GM19455 (cell line): ENCODE measurements at regions not wholly inside any gene's neighbourhood (a gene's known extent, or its start where the extent isn't known, plus 50 kb on each side); places are given as distances from the start of the nearest gene placed in this dataset.
"Not testable (repeated sequence)": the region's sequence is repeated elsewhere in the genome, so short reads cannot be mapped to it uniquely, and the experiment has no call there.

Source experiments
- ATAC-seq: cut with Tn5 transposase; IDR thresholded peaks from one replicate; pipeline ENCODE4 v1.9.1; 2021; ENCODE audit not compliant: unreplicated experiment

DNA sequence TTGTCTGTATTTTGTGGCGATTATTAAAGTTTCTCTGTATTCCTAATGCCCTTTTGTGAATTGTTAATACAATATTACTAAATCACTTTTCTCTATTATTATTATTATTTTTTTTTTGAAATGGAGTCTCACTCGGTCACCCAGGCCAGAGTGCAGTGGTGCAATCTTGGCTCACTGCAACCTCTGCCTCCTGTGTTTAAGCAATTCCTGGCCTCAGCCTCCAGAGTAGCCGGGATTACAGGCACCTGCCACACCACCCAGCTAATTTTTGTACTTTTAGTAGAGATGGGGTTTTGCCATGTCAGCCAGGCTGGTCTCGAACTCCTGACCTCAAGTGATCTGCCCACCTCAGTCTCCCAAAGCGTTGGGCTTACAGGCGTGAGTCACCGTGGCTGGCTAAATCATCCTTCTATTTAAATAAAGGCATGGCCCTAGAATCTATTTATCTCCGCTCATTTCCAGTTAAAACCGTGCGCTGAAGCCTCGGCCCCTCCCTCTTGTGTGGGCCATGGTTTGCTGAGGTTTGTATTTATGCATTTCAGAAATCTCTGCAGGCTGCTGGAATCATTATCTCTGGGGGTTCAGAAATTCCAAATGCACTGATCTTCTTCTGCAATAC lies 1136.4 kb upstream of the TMEM132C start:
- ATAC-seq = no peak

DNA sequence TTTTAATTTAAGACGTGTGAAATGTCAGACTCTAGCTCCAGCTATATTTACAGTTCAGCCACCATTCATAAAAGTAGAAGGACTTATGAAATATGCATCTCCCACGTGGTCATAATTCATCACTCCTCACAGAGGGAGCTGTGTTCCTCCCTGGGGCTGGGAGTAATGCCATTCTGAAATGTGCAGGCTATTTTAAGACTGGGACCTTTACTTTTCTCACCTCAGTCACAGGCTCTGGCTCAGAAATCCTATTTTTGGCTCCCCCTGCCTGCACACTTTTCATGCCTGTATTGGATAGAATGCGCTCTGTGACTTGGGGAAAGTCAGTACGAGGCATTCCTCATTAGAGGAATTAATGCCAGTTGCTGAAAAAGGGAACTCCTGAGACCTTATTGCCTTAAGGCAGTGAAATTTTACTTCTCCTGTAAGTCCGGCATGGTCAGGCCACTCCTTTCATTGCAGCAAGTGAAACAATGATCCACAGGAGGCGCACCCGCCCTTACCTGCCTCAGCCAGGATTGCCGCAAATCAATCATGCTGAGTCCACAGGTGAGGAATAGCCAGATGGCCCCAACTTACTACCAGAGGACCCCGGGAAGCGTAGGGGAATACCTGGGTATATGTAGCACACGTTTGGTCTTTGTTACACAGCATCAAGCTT lies 1133.2 kb upstream of the TMEM132C start:
- ATAC-seq = no peak

DNA sequence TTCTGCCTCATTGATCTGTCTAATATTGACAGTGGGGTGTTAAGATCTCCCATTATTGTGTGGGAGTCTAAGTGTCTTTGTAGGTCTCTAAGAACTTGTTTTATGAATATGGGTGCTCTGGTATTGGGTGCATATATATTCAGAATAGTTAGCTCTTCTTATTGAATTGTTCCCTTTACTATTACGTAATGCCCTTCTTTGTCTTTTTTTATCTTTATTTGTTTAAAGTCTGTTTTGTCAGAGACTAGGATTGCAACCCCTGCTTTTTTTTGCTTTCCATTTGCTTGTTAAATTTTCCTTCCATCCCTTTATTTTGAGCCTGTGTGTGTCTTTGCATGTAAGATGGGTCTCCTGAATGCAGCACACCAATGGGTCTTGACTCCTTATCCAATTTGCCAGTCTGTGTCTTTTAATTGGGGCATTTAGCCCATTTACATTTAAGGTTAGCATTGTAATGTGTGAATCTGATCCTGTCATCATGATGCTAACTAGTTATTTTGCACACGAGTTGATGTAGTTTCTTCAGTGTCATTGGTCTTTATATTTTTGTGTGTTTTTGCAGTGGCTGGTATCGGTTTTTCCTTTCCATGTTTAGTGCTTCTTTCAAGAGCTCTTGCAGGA lies 1126.0 kb upstream of the TMEM132C start:
- not testable (repeated sequence) for ATAC-seq

DNA sequence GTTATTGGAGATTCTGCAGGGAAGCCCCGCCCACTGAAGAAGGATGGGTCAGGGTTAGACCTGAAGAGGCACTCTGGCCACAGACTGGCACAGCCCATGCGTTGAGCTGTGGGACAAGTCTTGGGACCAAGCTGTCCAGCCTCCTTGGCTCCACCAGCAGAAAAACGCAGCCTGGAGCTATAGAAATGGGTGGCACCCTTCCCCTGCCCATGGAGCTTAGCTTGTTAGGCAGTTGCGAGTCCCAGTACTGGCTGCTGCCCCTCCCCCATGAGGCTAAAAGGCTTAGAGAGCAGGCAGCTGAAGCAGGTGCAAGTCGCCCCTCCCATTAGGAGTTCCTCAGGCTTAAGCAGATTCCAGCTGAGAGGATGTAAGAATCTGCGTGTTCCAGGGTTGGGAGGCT lies 1124.0 kb upstream of the TMEM132C start:
- no peak for ATAC-seq

DNA sequence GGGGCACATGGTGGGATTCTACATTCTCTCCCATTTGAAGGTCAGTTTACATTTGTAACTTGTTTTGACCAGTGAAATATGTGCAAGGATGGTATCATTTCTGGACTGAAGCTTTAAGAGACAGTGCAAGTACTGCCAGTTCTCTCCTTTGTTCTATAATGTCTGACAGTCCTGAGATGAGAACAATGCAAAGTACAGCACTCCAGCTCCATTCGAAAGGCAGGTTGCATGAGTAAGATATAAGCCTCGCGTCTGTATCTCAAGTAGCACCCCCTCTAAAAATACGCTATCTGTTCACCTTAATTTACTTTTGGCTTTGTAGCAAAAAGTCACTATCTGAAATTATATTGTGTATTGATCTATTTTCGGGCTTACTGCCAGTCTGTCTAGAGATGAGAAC lies 1122.2 kb upstream of the TMEM132C start:
- no peak for ATAC-seq

DNA sequence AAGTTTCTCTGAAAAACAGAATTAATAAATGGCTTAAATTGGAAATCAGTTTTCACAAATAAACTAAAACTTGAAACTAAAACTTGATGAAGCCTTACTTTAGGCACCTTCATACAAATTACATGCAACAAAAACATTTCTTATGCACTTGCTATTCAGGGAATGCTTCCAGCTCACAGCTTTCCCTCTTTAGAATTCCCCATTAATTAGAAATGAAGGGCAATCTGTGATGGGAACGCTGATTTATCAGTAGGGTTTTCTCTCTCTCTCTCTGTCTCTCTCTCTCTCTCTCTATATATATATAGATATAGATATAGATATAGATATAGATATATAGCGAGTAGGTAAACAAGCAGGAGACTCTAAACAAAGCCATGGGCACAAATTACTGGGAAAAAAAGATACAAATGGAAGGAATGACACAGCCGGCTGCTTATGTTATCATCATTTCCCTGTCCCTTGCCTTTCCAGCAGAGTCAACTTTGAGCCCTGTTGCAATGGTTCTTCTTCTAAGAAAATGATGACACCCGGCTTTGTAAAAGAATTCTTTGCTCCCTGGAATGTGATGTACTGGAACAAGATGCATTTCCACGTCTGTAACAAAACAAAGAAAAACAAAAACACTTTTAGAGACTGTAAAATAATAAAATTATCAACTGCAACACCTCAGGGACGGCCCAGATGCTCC lies 1121.6 kb upstream of the TMEM132C start:
- no peak for ATAC-seq

DNA sequence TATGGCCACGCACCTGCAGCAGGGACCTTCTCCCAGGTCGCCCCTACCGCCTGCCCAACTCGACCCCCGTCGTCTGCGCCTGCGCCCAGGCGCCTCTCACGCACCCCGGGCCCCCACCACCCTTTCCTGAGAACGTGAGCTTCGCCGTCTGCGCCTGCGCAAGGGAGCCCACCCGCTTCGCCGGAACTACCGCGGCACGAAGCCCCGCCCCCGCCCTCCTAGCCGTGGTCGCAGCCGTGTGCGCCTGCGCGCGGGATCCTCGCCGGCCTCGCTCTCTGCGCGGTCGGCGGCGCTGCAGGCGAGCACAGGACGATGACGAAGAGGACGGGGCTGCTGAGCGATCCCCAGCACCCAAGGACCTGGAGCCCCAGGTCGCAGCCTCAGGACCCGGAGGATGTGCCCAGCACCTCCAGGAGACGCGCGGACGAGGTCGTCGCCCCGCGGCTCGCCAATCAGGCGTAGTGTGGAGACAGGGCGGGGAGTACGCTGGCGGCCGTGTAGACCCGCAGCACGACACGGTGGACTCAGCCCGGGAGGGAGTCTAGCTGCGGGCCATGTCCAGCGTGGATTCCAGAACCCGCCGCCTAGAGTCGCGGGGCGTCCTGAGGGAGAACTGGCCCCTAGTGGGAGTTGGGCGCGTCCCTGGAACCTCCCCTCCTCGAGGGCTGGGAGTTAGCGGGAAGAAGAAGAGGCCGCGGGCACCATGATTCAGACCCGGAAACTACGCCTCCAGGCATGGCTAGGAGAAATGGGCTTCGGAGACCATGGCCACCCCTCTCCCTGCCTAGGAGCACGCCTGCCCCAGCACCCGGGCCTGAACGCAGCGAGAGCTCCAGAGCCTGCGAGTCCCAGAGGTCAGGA lies 1120.8 kb upstream of the TMEM132C start:
- no peak for ATAC-seq

DNA sequence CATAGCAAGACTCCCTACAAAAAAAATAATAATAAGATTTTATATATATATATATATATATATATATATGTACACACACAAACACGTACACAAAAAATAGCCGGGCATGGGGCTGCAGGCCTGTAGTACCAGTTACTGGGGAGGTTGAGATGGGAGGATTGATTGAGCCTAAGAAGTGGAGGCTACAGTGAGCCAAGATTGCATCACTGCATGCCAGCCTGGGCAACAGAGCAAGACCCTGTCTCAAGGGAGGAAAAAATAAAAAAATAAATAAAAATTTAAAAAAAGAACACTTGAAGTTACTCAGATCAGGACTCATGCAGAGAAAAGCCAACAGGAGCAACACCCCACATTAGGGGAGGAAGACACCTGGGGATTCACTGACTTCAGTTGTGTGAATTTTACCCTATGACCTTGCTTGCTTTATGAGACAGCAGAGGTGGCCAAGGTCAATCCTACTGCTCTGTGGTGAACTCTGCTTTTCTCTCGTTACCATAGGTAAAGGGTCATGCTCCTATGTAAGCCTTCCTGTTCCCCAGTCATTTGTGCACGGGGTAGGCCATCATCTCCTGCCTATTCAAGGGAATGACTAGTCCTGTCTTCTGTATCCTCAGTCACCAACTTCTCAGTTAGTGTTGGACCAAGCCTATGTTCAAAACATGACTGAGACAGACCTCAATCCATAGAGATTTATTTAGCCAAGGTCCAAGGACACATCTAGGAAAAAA lies 1119.8 kb upstream of the TMEM132C start:
- no peak for ATAC-seq

DNA sequence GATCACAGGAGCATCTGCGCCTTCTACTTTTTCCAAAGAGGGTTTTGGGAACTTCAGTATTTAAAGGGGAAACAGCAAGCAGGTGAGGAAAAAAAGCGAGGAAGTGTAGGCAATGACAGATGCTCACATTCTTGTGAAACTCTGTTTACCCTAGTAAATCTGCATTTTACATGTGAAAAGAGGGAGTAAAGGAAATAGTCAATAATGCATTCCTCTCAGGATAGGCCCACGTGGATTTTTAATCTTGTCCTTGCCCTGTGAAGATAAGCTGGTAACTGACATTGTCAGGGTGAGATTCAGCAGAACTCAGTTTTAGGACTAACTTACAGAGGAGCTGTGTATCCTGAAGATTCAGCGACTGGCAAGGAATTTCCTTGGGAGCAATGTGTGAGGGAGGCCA lies 1119.2 kb upstream of the TMEM132C start:
- no peak for ATAC-seq

DNA sequence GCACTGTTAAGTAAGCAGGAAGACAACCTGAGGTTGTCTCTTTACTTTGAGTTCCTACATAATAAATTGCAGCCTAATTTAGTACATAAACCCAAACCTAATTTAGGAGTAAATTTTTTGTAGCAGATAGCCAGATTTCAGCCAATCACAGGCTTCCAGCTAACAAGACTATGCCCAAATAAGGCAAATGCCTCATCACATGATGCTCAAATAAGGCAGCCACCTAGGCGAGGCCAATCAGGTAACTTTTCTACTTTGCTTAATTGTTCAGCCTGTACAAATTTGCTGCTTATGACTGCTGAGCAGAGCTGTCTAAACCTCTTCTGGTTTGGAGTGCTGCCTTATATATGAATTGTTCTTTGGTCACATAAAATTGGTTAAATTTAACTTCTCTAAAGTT lies 1118.7 kb upstream of the TMEM132C start:
- ATAC-seq = no peak

DNA sequence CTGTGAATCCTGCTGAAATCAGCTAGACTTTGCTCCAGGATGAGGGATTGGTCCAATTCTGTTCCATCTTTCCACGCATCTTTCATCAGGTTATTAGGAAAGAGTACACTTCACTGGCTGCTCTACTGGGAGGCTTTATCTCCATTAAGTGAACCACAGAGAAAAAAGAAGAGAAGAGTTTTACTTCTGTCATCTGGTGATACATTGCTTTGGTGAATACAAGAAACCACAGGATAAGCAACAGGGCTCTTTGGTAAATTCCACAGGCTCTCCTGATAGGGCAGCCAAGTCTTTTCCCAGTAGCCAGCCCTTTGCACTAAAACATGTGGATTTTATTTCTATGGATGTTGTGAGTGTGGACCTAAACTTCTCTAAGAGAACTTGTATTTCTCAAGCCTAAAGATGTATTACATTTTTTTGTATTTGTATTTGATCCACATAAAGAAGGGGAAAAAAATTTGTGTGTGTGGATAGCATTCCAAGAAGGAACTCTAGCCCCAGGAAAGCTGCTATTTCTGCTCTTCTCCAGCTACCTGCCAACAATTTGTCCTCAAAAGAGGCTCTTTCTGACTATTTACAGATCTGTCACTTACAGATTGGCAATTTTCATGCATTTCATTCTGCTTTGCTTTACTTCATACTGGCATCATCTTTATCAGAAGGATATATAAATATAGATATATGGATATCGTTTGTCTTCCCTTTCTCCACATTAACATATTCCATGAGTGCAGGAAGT lies 1117.6 kb upstream of the TMEM132C start:
- no peak for ATAC-seq

DNA sequence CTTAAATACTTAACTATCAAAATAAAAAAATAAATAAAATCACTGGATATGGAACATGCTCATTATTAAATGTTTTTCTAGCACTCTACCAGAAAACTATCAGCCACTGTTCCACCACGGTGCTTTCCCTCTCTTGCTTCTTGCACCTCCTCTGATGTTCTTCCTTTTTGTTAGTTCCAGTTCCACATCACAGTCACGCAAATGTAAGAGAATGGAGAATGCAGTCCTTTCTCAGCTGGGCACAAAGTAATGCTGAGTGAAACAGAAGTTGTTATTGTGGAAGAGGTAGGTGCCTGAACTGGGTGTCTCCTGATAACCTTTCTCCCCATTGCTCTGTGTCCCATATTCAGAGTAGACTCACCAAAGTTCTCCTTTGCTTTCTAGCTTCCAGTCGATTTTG lies 1116.9 kb upstream of the TMEM132C start:
- ATAC-seq = no peak

DNA sequence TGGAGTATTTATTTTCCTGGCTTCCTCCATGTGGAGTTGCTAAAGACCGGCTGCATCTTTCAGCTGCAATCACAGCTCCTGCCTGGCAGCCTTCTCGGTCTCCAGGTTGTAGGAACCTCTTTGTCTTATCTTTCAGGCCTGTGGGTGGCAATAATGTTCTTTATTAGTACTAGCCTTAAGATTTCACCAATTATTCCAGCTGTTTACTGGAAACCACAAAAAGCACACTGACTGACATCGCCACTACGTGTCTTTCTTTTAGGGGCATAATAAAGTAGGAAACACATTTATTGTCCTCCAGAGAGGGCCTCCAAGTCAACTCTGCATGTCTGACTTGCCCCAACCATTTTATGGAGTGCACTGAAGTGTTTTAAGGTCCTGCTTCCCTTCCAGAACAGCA lies 1116.5 kb upstream of the TMEM132C start:
- ATAC-seq = no peak

DNA sequence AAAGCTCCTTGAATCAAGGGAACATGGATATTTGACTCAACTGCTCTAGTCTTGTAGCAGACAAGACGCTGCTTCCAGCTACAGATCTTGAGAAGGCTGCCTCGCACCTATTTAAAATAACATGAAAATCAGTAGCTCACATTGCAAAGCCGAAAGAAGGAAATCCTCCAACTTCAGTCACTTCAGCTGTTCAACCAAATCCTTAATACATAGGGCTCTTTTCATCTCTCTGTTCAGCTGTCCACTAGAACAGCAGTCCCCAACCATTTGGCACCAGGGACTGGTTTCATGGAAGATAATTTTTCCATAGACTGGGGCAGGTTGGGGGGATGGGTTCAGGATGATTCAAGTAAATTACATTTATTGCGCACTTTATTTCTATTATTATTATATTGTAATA lies 1116.0 kb upstream of the TMEM132C start:
- ATAC-seq = no peak

DNA sequence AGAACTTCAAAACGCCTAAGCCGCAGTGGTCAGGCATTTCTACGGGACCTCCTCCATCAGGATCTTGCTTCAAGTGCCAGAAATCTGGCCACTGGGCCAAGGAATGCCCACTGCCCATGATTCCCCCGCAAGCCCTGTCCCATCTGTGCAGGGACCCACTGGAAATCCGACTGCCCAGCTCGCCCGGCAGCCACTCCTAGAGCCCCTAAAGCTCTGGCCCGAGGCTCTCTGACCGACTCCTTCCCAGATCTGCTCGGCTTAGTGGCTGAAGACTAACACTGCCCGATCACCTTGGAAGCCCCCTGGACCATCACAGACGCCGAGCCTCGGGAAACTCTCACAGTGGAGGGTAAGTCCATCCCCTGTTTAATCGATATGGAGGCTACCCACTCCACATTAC lies 1113.0 kb upstream of the TMEM132C start:
- ATAC-seq = no peak

DNA sequence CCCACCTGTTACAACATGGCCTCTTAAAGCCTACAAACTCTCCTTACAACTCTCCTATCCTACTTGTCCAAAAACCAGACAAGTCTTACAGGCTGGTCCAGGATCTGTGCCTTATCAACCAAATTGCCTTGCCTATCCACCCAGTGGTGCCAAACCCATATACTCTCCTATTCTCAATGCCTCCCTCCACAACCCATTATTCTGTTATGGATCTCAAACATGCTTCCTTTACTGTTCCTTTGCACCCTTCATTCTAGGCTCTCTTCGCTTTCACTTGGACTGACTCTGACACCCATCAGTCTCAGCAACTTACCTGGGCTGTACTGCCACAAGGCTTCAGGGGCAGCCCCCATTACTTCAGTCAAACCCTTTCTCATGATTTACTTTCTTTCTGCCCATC lies 1112.1 kb upstream of the TMEM132C start:
- ATAC-seq = not testable (repeated sequence)

DNA sequence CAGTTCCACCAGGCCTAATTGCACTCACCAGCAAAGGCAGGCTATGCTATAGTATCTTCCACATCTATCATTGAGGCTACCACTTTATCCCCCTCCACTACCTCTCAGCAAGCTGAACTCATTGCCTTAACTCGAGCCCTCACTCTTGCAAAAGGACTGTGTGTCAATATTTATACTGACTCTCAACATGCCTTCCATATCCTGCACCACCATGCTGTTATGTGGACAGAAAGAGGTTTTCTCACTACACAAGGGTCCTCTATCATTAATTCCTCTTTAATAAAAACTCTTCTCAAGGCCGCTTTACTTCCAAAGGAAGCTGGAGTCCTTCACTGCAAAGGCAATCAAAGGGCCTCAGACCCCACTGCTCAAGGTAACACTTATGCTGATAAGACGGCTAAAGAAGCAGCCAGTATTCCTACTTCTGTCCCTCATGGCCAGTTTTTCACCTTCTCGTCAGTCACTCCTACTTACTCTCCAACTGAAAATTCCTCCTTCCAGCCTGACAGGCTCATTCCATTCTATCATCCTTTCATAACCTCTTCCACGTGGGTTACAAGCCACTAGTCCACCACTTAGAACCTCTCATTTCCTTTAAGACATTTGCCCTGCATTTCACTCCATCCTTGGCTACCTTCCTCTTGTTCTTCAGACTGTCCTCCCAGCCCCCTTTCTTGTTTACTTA lies 1110.9 kb upstream of the TMEM132C start:
- ATAC-seq = not testable (repeated sequence)

DNA sequence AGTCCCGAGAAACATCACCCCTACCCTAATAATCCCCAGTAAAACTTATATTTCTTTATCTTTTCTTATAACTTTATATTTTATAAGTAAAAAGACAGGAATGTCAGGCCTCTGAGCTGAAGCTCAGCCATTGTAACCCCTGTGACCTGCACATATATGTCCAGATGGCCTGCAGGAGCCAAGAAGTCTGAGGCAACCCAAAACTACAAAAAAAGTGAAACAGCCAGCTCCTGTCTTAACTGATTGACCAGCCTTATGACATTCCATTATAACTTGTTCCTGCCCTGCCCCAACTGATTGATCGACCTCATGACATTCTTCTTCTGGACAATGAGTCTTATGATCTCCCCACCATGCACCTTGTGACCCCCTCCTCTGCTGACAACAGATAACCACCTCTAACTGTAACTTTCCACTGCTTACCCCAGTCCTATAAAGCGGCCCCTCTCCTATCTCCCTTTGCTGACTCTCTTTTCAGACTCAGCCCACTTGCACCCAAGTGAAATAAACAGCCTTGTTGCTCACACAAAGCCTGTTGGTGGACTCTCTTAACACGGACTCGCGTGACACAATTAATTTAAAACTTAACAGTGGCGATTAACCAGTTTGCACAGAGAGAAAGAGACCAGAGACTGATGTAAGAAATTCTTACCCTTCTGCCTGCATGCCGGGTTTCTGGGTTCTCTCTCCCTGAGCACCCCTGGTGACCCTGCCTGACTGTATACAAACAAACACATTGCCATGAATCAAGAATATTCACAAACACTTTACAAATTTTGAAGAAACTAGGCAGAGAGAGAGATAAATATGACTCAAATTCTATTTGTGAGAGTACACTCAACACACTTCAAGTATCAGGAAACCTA lies 1109.2 kb upstream of the TMEM132C start:
- ATAC-seq = not testable (repeated sequence)
